ENCODE measurements at regions not wholly inside any gene's neighbourhood (a gene's known extent, or its start where the extent isn't known, plus 50 kb on each side); places are given as distances from the start of the nearest gene placed in this dataset.

DNA sequence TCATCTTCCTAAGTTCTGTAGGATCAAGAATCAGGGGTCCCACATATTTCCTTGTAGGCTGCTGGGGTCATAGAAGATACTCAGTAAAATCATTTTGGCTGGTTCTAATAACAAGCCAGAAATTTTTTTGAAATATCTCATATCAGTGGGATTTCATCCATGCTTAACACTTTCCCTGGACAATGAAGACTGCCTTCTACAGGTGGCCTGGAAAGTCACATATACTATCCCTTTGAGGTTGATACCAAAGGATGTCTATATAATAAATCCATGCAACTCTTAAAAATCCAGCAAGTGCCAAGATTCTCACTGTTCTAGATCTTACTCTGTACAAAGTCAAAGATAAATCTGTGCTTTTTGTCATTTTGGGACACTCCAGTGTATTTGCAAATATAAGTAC lies 225.8 kb upstream of the NEBL start:
- TF ChIP-seq, protein P1, sequence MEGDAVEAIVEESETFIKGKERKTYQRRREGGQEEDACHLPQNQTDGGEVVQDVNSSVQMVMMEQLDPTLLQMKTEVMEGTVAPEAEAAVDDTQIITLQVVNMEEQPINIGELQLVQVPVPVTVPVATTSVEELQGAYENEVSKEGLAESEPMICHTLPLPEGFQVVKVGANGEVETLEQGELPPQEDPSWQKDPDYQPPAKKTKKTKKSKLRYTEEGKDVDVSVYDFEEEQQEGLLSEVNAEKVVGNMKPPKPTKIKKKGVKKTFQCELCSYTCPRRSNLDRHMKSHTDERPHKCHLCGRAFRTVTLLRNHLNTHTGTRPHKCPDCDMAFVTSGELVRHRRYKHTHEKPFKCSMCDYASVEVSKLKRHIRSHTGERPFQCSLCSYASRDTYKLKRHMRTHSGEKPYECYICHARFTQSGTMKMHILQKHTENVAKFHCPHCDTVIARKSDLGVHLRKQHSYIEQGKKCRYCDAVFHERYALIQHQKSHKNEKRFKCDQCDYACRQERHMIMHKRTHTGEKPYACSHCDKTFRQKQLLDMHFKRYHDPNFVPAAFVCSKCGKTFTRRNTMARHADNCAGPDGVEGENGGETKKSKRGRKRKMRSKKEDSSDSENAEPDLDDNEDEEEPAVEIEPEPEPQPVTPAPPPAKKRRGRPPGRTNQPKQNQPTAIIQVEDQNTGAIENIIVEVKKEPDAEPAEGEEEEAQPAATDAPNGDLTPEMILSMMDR (IDR thresholded peaks at IDR 0.05), result no peak

DNA sequence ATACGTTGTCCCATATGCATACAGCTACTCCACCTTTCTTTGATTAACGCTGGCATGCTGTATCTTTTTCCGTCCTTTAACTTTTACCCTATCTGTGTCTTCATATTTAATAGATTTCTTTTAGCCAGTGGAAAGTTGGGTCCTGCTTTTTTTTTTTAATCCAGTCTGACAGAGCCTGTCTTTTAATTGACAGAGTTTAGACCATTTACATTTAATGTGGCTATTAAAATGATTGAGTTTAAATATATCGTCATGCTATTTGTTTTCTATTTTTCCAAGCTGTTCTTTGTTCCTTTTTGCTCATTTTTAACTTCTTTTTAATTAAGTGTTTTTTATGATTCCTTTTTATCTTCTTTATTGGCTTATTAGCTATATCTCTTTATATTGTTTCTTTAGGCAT lies 217.6 kb upstream of the NEBL start:
- TF ChIP-seq, protein P1 (IDR thresholded peaks at IDR 0.05), result no peak

DNA sequence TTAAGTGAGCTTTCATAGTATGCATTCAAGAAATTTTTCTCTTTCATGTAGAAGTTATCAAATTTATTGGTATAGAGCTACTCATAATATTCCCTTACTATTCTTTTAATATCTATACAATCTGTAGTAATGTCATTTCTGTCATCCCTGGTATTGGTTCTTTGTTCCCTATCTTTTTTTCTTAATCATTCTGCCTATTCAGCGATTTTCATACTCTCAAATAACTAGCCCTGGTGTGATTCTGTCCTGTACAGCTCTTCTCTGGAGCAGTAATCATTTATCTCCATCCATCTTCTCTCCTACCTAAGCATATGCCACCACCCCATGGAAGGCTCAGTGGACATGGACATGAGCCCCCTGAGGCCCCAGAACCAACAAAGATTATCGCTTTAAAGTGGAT lies 213.2 kb upstream of the NEBL start:
- TF ChIP-seq, protein P1 (IDR thresholded peaks at IDR 0.05), result no peak

DNA sequence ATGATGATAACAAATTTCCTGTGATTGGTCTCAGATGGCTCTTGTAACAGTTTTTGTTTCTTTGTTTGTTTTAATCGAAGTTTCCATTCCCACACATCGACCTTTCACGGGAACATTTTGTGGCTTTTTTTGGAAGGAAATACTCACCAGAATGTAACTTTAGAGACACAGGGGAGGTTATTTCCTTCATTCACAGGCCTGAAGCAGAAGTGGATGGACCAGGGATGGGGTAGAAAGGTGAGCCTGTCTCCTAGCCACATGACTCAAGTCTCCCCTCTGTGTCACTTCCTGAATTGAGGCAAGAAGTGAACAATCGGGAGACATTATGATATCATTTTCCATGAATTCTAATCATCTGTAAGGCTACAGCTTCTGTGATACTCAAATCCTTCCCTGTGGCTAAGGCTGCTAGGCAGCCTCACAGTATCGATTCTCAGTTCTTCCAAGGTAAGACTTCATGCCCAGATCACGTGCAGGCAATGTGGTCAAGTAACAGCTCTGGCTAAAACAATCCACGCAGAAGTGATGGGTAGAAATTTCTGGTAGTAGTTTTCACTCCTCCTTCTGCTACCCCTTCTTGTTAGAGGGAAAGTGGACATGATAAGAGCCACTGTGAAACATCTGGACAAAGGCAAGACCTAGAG lies 203.9 kb upstream of the NEBL start:
- TF ChIP-seq, protein P1 (IDR thresholded peaks at IDR 0.05), result no peak

DNA sequence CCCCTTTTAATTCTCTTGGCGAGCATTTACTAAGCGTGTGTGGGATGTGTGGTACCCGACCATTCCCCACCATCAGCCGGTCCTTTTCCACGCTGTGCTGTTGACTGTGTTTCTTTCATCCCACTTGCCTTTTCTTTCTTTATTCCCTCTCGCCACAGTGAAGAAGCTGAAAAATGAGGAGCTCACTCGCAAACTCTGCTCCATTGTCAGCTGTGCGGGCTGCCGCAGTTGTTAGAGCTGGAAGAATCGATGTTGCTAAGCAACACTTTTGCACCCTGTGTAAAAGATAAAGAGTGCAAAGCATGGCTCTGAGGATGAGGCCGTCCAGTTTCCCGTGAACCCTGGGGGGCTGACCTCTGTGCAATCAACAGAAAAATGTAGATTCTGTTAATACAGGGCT lies 203.1 kb upstream of the NEBL start:
- TF ChIP-seq, protein P1 (IDR thresholded peaks at IDR 0.05), result no peak

DNA sequence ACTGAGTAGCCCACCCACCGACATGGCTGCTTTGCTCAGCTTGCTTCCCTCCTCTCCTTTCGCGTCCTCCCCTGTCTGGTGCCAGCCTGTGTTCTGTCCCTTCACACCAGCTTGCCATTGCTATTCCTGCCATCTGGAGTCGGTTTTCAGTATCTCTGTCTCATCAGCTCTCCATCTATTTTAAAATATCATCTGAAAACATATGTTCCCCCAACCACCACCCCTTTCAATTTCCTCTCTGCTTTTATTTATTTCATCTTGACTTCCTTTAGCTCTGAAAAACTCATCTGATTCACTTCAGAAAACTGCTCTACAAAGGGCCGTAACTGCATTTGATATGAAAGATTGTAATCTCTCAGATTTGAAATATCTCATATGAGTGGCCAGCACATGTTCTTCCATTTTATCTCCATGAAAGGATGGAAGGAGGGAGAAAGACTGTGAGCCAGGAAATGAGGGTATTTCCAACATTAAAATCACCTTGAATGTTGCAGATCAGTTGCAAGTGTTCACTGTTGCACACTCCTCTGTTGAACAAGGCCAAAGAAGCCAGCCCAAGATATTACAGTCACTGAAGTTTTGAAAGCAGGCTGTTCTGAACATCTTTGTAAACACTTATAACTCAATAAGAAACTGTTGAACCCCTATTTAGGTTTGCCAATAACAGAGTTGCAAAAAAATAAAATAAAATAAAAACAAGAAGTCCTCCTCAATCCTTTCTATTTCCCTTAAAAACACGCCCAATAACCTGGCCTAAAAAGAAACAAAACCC lies 202.4 kb upstream of the NEBL start:
- TF ChIP-seq, protein P1 (IDR thresholded peaks at IDR 0.05), result no peak

DNA sequence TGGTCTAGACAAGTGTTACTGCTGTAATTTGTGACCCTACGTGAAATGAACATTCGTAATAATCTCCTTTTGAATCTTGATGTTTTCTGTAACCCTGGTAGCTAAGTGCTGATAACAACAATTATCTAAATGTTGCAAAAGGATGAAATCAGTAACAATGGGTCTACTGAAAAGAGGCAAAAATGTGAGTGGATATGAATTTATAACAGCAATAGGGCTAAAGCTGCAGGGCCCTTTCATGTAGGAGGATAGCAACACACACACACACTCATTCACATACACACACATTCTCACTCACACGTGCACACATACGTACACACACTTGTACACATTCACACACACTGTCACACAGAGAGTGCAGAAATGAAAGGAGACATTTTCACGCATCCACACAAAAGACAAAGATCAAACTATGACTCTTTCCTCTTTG lies 200.8 kb upstream of the NEBL start:
- TF ChIP-seq, protein P1 (IDR thresholded peaks at IDR 0.05), result no peak

All from LNCAP (cell line).